GM21526 (cell line): ENCODE measurements at regions not wholly inside any gene's neighbourhood (a gene's known extent, or its start where the extent isn't known, plus 50 kb on each side); places are given as distances from the start of the nearest gene placed in this dataset.
"Not testable (repeated sequence)": the region's sequence is repeated elsewhere in the genome, so short reads cannot be mapped to it uniquely, and the experiment has no call there.

ENCODE experiments used
- ATAC-seq: cut with Tn5 transposase; IDR thresholded peaks from one replicate; pipeline ENCODE4 v1.9.1; 2021; ENCODE audit warnings: moderate library complexity; ENCODE audit not compliant: unreplicated experiment, low FRiP score

DNA sequence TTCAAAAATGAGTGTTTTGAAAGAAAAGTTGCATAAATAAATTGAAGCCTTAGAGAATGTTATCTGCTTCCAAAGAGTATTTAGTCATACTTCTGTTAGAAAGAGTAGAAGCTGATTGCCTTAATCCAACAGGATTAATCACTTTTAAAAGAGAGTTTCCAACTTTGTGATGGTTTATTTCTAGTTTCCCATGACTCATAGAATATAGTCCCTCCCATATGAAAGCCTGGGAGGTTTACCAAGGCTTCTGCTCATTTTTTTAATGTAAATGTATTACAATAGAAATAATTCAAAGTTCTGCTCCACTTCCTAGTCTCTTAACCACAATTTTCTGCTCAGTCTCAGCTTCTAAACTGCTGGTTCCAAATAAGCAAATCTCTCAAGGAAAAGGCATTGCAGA, 118.0 kb upstream of the IRAK1BP1 start:
- ATAC-seq: no peak

DNA sequence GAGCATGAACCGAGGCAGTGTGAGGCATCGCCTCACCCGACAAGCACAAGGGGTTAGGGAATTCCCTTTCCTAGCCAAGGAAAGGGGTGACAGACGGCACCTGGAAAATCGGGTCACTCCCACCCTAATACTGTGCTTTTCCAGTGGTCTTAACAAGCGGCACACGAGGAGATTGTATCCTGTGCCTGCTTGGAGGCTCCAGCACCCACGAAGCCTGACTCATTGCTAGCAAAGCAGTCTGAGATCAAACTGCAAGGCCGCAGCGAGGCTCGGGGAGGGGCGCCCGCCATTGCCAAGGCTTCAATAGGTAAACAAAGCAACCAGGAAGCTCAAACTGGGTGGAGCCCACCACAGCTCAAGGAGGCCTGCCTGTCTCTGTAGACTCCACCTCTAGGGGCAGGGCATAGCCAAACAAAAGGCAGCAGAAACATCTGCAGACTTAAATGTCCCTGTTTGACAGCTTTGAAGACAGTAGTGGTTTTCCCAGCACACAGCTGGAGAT, 109.0 kb upstream of the IRAK1BP1 start:
- not testable (repeated sequence) for ATAC-seq

DNA sequence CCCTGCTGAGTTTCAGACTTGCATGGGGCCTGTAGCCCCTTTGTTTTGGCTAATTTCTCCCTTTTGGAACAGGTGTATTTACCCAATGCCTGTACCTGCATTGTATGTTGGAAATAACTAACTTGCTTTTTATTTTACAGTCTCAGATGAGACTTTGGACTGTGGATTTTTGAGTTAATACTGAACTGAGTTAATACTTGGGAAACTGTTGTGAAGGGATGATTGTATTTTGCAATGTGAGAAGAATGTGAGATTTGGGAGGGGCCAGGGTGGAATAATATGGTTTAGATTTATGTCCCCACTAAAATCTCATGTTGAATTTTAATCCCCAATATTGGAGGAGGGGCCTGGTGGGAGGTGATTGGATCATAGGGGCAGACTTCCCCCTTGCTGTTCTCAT, 99.1 kb upstream of the IRAK1BP1 start:
- no peak for ATAC-seq

DNA sequence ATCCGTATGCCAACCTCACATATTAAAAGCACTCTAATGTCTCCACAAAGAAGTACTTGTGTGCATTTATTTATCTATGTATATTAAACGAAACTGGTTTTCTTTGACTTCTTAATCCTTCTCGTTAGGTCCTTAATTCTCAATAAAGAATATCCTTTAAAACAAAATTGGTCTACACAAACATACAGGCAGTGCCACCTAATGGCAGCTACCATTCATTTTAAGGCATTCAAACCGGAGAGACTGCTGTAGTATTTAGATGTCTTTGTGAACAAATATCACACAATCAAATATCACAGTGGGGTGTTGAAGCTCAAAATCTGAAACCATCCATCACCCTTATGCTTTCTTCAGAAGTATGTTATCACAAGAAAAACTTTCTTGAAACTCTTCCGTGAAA, 96.6 kb upstream of the IRAK1BP1 start:
- ATAC-seq: no peak

DNA sequence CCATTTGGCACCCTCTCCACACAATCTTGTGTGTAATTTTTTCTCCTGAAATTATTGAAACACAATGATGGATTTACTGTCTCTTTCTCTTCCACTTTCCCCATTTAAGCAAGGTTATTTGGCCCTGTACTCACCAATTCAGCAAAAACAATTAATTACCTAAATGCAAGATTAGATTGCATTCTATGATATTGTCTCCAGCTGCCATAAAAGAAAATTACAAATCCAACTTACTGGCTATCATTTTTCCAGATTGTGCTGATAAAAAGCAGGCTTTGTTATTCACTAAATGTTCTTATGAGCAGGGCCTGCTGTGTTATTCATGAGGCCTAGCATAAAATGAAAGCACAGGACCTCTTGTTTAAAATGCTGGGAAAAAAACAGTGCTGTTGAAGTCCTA, 95.8 kb upstream of the IRAK1BP1 start:
- ATAC-seq: no peak

DNA sequence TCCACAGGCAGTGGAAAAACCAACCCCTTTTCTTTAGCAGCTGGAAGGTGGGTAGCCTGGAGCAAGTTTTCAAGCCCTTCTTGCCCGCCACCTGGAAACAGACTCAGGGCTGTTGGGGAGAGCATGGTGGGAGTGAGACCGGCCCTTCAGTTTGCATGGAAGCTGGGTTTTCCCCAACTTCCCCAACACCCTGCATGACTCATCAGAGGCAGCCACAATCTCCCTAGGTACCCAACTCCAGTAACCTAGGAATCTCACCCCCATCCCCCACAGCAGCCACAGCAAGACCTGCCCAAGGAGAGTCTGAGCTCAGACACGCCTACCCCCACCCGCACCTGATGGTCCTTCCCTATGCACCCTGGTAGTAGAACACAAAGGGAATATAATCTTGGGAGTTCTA, 86.3 kb upstream of the IRAK1BP1 start:
- ATAC-seq: no peak

DNA sequence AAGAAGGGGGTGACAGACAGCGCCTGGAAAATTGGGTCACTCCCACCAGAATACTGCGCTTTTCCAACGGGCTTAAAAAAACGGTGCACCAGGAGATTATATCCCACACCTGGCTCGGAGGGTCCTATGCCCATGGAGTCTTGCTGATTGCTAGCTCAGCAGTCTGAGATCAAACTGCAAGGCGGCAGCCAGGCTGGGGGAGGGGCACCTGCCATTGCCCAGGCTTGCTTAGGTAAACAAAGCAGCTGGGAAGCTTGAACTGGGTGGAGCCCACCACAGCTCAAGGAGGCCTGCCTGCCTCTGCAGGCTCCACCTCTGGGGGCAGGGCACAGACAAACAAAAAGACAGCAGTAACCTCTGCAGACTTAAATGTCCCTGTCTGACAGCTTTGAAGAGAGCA, 84.0 kb upstream of the IRAK1BP1 start:
- ATAC-seq: not testable (repeated sequence)

DNA sequence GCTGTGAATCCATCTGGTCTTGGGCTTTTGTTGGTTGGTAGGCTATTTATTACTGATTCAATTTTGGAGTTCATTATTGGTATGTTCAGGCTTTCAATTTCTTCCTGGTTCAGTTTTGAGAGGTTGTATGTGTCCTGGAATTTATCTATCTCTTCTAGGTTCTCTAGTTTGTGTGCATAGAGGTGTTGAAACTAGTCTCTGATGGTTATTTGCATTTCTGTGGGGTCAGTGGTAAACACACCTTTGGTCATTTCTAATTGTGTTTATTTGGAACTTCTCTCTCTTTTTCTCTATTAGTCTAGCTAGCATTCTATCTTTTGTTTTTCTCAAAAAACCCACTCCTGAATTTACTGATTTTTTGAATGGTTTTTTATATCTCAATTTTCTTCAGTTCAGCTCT, 70.1 kb upstream of the IRAK1BP1 start:
- no peak for ATAC-seq

DNA sequence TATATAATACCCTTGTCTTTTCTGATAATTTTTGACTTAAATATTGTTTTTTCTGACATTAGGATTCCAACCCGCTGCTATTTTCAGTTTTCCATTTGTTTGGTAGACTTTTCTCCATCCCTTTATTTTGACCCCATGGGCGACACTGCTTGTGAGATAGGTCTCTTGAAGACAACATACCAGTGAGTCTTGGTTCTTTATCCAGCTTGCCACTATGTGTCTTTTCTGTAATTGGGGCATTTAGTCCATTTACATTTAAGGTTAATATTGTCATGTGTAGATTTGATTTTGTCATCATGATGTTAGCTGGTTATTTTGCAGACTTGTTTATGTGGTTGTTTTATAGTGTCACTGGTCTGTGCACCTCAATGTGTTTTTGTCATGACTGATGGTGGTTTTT, 67.7 kb upstream of the IRAK1BP1 start:
- ATAC-seq: no peak

DNA sequence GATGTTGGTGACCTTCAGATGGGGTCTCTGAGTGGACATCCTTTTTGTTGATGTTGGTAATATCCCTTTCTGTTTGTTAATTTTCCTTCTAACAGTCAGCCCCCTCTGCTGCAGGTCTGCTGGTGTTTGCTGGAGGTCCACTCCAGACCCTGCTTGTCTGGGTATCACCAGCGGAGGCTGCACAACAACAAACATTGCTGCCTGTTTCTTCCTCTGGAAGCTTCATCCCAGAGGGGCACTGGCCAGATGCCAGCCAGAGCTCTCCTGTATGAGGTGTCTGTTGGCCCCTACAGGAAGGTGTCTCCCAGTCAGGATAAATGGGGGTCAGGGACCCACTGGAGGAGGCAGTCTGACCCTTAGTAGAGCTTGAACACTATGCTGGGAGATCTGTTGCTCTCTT, 60.6 kb upstream of the IRAK1BP1 start:
- ATAC-seq: not testable (repeated sequence)

DNA sequence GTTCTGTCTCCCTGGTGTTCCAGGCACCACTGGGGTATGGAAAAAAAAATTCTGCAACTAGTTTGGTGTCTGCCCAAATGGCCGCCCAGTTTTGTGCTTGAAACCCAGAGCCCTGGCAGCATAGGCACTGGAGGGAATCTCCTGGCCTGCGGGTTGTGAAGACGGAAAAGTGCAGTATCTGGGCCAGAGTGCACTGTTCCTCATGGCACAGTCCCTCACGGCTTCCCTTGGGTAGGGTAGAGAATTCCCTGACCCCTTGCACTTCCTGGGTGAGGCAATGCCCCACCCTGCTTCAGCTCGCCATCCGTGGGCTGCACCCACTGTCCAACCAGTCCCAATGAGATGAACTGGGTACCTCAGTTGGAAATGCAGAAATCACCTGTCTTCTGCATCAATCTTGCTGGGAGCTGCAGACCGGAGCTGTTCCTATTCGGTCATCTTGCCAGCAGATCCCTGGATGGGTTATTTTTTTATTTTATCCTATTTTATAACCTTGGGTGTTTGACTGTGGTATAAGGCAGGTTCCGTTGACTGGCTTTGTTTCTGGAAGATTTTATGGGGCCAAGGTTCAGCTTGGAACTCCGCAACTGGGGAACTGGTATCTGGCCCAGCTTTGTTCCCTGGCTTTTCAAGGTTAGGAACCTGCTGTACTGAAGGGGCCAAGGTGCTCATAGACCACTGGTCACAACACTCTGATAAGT, 59.5 kb upstream of the IRAK1BP1 start:
- ATAC-seq: not testable (repeated sequence)

DNA sequence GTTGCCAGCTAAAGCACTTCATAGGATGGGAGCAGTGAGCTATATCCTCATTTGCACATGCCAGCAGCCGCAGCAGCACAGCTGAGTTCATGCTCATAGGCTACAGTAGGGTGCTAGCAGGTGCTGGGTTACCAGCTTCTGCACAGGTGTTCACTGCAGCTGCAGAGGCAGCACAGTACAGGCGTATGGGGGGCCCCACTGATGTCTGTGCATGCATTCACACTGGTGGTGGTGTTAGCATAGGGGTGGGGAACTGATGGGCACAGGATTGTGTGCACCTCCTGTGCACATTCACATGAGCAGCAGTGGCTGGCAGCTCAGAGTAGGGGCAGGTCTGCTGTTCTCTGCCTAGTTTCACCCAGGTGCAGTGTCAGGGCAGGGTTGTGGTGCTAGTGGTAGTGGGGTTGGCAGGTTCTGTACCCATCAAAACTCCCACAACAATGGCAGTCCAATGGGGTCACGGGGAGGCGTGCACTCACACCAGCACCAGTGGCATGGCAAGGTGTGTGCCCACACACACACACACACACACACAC, 58.9 kb upstream of the IRAK1BP1 start:
- no peak for ATAC-seq

DNA sequence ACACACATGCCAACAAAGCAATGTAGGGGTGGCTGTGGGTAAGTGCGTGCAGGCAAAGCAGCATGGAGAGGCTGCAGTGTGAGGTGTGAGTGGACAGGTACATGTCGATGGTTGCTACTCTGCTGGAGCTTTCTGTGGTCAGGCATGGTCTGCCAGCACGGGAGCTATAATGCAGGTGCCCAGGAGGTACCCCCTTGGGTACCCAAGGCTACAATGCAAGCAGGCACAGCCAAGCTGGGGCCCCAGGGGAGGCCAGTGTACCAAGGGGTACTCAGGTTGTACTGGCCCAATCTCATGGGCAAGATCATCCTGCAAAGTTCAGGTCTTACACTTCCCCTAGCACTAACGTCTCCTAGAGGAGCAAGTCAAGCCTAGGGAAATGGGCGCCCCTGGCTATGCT, 58.4 kb upstream of the IRAK1BP1 start:
- ATAC-seq: no peak

DNA sequence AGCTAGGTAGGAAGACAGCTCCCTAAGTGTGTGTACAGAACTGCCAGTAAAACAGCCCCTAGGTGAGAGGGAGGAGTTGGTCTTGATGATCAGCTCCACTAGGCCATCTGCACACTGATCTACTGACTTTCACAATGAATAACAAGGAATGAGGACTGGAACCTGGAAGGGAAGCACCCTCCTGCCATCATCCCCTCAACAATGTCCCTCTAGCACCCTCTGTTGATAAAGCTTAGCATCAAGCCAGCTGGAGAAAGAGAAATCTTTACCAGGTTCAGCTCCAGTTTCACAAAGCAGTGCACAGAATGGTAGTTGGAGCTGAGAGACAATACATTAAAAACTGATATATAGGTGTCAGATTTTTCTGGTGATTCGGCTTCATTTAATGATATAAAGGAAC, 57.2 kb upstream of the IRAK1BP1 start:
- ATAC-seq: peak; percentile 74

DNA sequence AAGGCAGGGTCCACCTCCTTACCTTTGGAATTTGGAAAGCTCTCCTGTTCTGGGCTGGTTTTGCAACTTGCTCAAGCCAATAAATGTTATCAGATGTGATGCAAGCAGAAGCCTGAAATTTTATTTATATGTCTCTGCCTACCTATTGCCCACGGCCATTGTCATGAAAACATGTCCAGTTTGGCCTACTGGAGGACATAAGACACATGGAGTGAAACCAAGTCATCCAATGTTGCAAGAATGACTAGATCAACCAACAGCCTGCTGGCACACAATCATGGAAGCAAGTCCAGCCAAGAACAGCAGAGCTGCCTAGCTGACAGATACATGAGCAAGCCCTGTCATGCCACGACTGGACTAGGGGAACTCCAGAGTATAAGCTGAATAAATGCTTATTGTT, 56.7 kb upstream of the IRAK1BP1 start:
- ATAC-seq: no peak
